HCT116 (cell line): ENCODE measurements at regions not wholly inside any gene's neighbourhood (a gene's known extent, or its start where the extent isn't known, plus 50 kb on each side); places are given as distances from the start of the nearest gene placed in this dataset.

ENCODE experiments used
- CEBPB ChIP-seq: IDR thresholded peaks from 2 replicates; pipeline ENCODE4 v1.6.1; 2012; ENCODE audit warnings: low read depth
- EZH2 ChIP-seq: fragments of 200-600 bp; sonication (generic); IDR thresholded peaks from 2 replicates; pipeline ENCODE4 v1.6.1; 2017; ENCODE audit warnings: antibody characterized with exemption, mixed run types
- EZH2phosphoT487 ChIP-seq: fragments of 200-600 bp; IDR thresholded peaks from 2 replicates; pipeline ENCODE4 v1.6.1; 2018; ENCODE audit warnings: antibody characterized with exemption, borderline replicate concordance
- POLR2AphosphoS5 ChIP-seq: IDR thresholded peaks from 2 replicates; pipeline ENCODE4 v1.6.1; 2011; ENCODE audit warnings: mild to moderate bottlenecking, low read depth, low read length, moderate library complexity
- YY1 ChIP-seq: IDR thresholded peaks from 2 replicates; pipeline ENCODE4 v1.6.1; 2011; ENCODE audit warnings: low read length, low read depth, moderate library complexity, mild to moderate bottlenecking; ENCODE audit not compliant: insufficient replicate concordance; ENCODE audit errors: extremely low read depth
- ZFX ChIP-seq: fragments of 450-650 bp; IDR thresholded peaks from 2 replicates; pipeline ENCODE4 v1.6.1; 2017
- TF ChIP-seq, protein P1 (sequence below), 3 experiments: fragments of 200-600 bp in 1 of 3; sonication (generic) in 1 of 3; IDR thresholded peaks in 2 of 3; conservative IDR thresholded peaks in 1 of 3; 2 replicates each; pipeline ENCODE4 v1.5.1; 2012 to 2017; ENCODE audit warnings: low read depth in 2 of 3, low read length in 2 of 3, antibody characterized with exemption in 1 of 3, borderline replicate concordance in 1 of 3, control low read depth in 1 of 3, mild to moderate bottlenecking in 1 of 3, mixed read lengths in 1 of 3, mixed run types in 1 of 3, moderate library complexity in 1 of 3; ENCODE audit not compliant: insufficient read depth in 1 of 3
- TF ChIP-seq, protein P2 (sequence below): IDR thresholded peaks from 2 replicates; pipeline ENCODE4 v1.6.1; 2012
- TF ChIP-seq, protein P3 (sequence below): IDR thresholded peaks from 2 replicates; pipeline ENCODE4 v1.6.1; 2012

DNA sequence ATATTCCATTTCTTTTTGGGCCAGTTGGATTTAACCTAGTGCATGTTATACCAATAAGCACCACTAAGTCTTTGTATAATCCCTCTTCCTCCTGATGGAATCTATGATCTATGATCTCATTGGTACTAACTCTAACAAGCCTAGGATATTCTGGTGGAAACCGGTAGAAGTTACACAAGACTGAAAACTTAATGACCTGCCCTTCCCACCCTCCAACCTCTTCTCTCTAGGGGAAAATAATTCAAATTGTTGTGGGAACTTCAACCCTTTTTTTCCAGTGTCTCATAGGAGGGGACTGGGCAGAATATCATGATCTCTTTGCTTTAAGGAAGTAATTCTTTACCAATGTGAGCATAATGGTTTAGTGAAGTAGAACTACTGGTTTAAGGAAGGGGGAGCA lies 289.5 kb upstream of the BOD1L1 start:
- TF ChIP-seq, protein P1, sequence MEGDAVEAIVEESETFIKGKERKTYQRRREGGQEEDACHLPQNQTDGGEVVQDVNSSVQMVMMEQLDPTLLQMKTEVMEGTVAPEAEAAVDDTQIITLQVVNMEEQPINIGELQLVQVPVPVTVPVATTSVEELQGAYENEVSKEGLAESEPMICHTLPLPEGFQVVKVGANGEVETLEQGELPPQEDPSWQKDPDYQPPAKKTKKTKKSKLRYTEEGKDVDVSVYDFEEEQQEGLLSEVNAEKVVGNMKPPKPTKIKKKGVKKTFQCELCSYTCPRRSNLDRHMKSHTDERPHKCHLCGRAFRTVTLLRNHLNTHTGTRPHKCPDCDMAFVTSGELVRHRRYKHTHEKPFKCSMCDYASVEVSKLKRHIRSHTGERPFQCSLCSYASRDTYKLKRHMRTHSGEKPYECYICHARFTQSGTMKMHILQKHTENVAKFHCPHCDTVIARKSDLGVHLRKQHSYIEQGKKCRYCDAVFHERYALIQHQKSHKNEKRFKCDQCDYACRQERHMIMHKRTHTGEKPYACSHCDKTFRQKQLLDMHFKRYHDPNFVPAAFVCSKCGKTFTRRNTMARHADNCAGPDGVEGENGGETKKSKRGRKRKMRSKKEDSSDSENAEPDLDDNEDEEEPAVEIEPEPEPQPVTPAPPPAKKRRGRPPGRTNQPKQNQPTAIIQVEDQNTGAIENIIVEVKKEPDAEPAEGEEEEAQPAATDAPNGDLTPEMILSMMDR (IDR thresholded peaks at IDR 0.05 in 2 of 3, conservative IDR thresholded peaks at IDR 0.05 in 1 of 3; ENCODE audit: borderline replicate concordance in 1 of 3, insufficient read depth in 1 of 3, low read depth in 2 of 3, low read length in 2 of 3), result no peak
- TF ChIP-seq, protein P2, sequence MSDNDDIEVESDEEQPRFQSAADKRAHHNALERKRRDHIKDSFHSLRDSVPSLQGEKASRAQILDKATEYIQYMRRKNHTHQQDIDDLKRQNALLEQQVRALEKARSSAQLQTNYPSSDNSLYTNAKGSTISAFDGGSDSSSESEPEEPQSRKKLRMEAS, result no peak
- TF ChIP-seq EZH2, result no peak
- no peak for TF ChIP-seq POLR2AphosphoS5
- no peak for TF ChIP-seq YY1
- TF ChIP-seq, protein P3, sequence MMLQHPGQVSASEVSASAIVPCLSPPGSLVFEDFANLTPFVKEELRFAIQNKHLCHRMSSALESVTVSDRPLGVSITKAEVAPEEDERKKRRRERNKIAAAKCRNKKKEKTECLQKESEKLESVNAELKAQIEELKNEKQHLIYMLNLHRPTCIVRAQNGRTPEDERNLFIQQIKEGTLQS, result no peak
- TF ChIP-seq CEBPB, result no peak
- TF ChIP-seq EZH2phosphoT487, result no peak
- no peak for TF ChIP-seq ZFX
